SW480 (cell line): ENCODE measurements at regions not wholly inside any gene's neighbourhood (a gene's known extent, or its start where the extent isn't known, plus 50 kb on each side); places are given as distances from the start of the nearest gene placed in this dataset.

ENCODE experiments used
- DNase-seq: peaks from one replicate; pipeline ENCODE4 v3.0.0-alpha.2; 2016; ENCODE audit warnings: low spot score

GRCh38 chr3:162996368-162996767 is 1499.8 kb downstream of the OTOL1 start:
- no peak for DNase-seq

DNA sequence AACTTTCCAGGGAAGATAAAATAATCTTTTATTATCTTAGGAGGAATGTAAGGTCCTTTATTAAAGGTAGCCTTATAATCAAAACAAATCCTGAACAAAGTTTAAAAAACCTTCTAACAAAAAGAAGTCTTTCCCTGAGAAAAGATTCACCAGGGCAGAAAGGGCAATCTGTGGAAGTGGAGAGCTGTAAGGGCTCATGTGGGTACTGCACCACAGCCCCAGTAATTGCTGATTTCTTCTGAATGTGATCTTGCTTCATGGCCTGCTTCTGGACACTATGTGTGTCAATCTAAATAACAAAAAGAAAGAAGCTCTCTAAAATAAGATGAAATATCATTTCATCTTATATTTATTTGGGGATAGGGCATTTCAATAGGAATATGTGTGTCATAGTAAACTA is 1501.6 kb downstream of the OTOL1 start:
- no peak for DNase-seq

DNA sequence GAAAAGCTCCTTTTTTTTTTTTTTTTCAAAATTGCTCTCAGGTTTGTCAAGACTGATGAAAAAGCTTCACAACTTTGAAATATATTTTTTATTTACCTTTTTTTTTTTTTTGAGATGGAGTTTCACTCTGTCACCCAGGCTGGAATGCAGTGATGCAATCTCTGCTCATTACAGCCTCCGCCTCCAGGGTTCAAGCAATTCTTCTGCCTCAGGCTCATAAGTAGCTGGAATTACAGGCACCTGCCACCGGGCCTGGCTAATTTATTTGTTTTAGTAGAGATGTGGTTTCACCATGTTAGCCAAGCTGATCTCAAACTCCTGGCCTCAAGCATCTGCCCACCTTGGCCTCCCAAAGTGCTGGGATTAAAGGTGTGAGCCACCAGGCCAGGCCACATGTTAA is 1515.0 kb downstream of the OTOL1 start:
- DNase-seq, result no peak

GRCh38 chr3:163016251-163016650 is 1519.6 kb downstream of the OTOL1 start:
- DNase-seq, result no peak

DNA sequence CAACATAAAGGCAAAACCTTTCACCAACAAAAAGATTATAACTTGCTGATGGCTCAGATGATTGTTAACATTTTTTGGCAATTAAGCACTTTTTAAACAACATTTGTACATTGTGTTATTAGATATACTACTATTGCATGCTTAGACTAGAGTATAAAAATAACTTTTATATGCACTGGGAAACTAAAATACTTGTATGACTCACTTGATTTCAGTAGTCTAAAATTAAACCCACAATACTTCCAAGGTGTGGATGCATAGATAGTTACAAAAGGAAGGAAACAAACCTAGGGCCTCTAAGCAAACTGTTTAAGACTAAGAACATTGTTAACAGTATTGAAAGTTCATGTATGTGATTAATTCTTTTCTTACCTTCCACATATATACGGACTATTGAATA is 1521.5 kb downstream of the OTOL1 start:
- no peak for DNase-seq

DNA sequence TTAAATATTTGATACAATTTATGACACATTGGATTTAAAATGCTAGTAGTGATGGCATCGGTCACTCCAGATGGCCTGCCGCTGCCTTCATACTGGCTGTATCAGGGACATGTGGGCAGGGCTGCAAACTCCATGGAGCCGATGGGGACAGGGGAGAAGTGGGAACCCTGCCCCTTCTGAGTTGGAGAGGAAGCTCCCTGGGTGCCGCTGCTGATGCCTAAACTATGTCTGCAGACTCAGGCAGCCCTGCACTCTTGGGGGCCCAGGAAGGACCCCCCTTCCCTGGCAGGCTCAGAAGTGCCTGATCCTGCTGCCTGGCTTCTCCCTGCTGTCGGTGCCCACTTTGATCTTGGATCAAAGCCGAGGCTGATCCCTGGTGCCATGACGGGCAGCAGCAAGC is 1522.1 kb downstream of the OTOL1 start:
- no peak for DNase-seq

GRCh38 chr3:163019260-163019659 is 1522.7 kb downstream of the OTOL1 start:
- no peak for DNase-seq

- DNase-seq, result no peak
Measured at GRCh38 chr3:163033652-163034051, 1537.0 kb downstream of the OTOL1 start.

GRCh38 chr3:163039636-163040035 is 1543.0 kb downstream of the OTOL1 start:
- DNase-seq, result no peak

- DNase-seq, result no peak
Measured at GRCh38 chr3:163043074-163043473, 1546.5 kb downstream of the OTOL1 start.

DNA sequence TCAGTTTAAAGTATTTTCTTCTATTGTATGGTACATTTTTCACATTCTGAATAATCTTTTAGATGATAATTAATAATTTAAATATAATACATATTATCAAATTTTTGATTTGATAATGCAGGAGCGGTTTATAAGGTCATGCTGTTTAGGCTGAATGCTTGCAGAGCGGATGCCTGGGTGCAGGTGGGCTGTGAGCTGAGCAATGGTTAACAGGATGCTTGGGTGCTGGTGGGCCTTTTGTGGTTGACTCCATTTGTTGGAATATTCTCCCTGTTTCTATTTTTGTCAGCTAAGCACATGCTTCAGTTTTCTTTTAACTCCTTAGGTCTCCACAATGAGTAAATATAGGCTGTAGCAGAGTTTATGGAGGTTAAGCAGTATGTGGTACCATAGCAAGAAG is 1549.3 kb downstream of the OTOL1 start:
- no peak for DNase-seq

DNA sequence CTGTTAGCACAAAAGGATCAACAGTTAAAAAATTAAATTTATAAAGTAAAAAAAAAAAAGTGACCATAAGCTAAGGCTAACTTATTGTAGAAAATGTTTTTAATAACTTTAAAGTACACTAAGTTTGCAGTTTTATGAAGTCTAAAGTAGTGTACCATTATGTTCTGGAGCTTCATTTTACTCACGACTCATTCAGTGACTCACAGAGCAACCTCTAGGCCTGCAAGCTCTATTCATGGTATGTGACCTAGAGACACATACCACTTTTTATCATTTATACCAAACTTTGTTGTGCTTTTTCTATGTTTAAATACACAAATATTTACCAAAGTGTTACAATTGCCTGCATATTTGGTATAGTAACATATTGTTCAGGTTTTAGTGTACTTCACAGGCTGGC is 1552.3 kb downstream of the OTOL1 start:
- no peak for DNase-seq

DNA sequence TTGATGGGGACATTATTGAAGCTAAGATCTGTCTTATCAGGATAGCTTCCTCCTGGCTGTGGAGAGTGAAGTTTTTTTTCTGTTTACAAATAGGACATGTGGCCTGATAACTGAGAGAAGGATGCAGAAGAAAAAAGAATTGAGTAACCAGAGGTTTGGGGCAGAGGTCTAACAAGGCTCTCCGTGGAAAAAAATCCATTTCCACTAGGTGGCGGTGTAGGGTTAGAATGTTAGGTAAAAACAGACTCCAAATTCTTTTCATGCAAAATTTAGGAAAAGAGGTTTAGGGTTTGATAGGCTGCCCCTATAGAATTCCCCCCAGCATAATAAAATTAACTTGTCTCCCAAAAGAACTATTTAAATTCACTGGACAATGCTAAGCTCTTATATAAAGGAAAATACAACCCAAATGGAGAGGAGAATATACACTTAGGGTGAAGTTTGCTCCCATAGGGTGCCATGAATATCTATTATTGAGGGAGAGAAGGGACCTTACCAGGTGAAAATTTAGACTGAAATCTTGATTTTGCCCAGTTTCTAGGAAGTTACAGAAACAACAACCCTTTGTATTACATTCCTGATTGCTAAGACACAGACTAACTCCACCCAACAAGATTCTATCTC is 1560.4 kb downstream of the OTOL1 start:
- DNase-seq, result peak; percentile 17

GRCh38 chr3:163058031-163058854 is 1561.6 kb downstream of the OTOL1 start:
- no peak for DNase-seq

DNA sequence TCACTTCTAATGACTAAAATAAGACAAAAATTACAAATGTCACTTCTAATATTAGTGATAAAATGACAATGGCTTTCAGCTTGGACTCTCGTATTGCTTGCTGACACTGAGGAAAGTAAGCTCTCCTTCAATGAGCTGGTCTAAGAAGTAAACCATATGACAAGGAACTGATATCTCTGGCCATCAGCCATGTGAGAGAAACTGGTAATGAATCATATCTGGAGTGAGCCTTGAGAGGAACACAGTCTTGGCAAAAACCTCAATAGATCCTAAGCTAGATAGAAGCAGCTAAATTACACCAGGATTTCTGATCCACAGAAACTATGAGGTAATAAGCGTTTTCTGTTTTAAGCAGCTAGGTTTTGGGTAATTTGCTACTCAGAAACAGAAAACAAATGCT is 1575.1 kb downstream of the OTOL1 start:
- no peak for DNase-seq
